ENCODE measurements at regions not wholly inside any gene's neighbourhood (a gene's known extent, or its start where the extent isn't known, plus 50 kb on each side); places are given as distances from the start of the nearest gene placed in this dataset.

DNA sequence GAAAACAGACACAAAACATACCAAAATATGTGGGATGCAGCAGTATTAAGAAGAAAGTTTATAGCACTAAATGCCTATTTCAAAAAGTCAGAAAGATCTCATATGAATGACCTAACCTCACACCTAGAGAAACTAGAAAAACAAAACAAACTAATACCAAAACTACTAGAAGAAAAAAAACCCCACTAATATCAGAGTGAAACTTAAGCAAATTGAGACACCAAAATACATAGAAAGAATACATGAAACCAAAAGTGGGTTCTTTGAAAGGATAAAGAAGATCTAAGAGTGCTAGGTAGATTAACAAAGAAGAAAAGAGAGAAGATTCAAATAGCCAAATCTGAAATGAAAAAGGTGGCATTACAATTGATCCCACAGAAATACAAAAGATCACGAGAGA is 494.1 kb downstream of the SH2D4B start:
- no peak for TF ChIP-seq POLR2A (IDR thresholded peaks at IDR 0.05; ENCODE audit: low read depth, low read length)
- no peak for TF ChIP-seq POLR2AphosphoS5 (IDR thresholded peaks at IDR 0.05; ENCODE audit: low read depth, low read length)

Data from GM12891 (cell line).